Transverse colon (tissue), 4 donors: ENCODE measurements at regions not wholly inside any gene's neighbourhood (a gene's known extent, or its start where the extent isn't known, plus 50 kb on each side); places are given as distances from the start of the nearest gene placed in this dataset.

Experiments
- DNase-seq: peaks from one replicate; pipeline ENCODE4 v3.0.0-alpha.2; 2019
- H3K27ac ChIP-seq, 4 donors: fragments of 200-600 bp; sonication (generic); 2 replicates each; pipeline ENCODE4 v1.5.1; 2016 to 2018; ENCODE audit warnings: inconsistent platforms in 4 of 4
- H3K27me3 ChIP-seq: fragments of 200-600 bp; sonication (generic); 2 replicates; pipeline ENCODE4 v1.5.1; 2017; ENCODE audit warnings: inconsistent platforms
- H3K36me3 ChIP-seq, 4 donors: fragments of 200-600 bp; sonication (generic); 2 replicates each; pipeline ENCODE4 v1.5.1; 2017 to 2019; ENCODE audit warnings: inconsistent platforms in 4 of 4
- H3K4me1 ChIP-seq, 4 donors: fragments of 200-600 bp; sonication (generic); 2 replicates each; pipeline ENCODE4 v1.5.1; 2017 to 2020; ENCODE audit warnings: inconsistent platforms in 4 of 4
- H3K4me3 ChIP-seq, 4 donors: fragments of 200-600 bp; sonication (generic); 1 replicate in 1 of 4; 2 replicates in 3 of 4; pipeline versions ENCODE4 v1.5.1 to v1.6.1; 2017 to 2019; ENCODE audit warnings: inconsistent platforms in 4 of 4
- H3K9me3 ChIP-seq, 2 donors: fragments of 200-600 bp; sonication (generic); 2 replicates each; pipeline ENCODE4 v1.5.1; 2017 to 2019; ENCODE audit warnings: inconsistent platforms in 2 of 2
- EP300 ChIP-seq: sonication (generic); formaldehyde crosslinking; IDR thresholded peaks from one replicate; pipeline ENCODE4 v1.6.1; 2017; ENCODE audit warnings: antibody characterized with exemption, low read depth
- POLR2A ChIP-seq: fragments of 450-650 bp; IDR thresholded peaks from one replicate; pipeline ENCODE4 v1.6.1; 2016; ENCODE audit warnings: antibody characterized with exemption, mild to moderate bottlenecking, moderate library complexity
- POLR2AphosphoS5 ChIP-seq, 3 donors: sonication (generic); formaldehyde crosslinking; IDR thresholded peaks; one replicate each; pipeline ENCODE4 v1.6.1; 2016; ENCODE audit warnings: antibody characterized with exemption in 3 of 3
- WGBS, 2 donors: methylation state at CpG; one replicate each; pipeline ENCODE4 v1.1.5; 2018; ENCODE audit warnings: low coverage in 1 of 2; 5-methylcytosine and 5-hydroxymethylcytosine counted together
- in situ Hi-C, 4 donors: fragments of 200-750 bp; cut with MboI; loops; one replicate each; pipeline versions ENCODE4 v1.15.0 to v1.15.1; 2017; ENCODE audit warnings: low sequenced_read_pairs in 3 of 4, low pct_ligation_motif_present in 1 of 4, low pct_unique_long_range_greater_than_20kb in 1 of 4
- intact Hi-C: fragments of 100-400 bp; cut with DNase I; formaldehyde crosslinking; loops from one replicate; pipeline ENCODE4 v1.15.1; 2023; ENCODE audit warnings: low total_unique reads
- TF ChIP-seq, protein P1 (sequence below), 5 experiments: fragments of 200-600 bp in 3 of 5; fragments of 450-650 bp in 2 of 5; sonication (generic) in 3 of 5; IDR thresholded peaks; 1 replicate in 2 of 5; 2 replicates in 3 of 5; pipeline ENCODE4 v1.5.1; 2016 to 2017; ENCODE audit warnings: antibody characterized with exemption in 5 of 5, inconsistent platforms in 3 of 5, mild to moderate bottlenecking in 2 of 5, moderate library complexity in 1 of 5

DNA sequence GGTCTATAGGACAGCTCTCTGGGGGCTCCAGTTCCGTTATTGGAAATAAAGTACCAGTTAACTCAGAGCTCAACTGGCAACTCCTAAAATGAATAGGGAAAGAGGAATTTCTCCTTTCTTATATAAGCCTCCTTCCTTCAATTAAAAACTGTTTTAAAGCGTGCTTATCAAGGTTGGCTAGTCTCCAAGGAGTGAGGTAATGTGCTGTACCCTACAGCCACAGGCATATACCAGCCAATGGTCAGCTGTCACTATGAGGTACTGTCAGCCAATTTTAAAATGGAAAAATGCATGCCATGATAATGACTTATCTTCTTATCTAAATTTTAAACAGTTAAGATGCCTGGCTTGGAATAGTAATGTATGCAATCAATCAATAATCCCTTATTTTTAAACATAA is 76.2 kb downstream of the PLCE1 start:
- WGBS, 2 donors: 27 to 43% methylated on average over 2 of the region's 2 CpGs
- no peak overlapping the region for H3K27ac ChIP-seq
- in situ Hi-C loops: no loop called here
- H3K9me3 ChIP-seq: no peaks in the 10 kb centered on the region
- no peaks in the 10 kb centered on the region for H3K27me3 ChIP-seq
- no peak overlapping the region for H3K4me3 ChIP-seq
- TF ChIP-seq POLR2A: no peak
- DNase-seq: no peak
- H3K4me1 ChIP-seq: peaks cover 0 to 12% (median 8%) of the 10 kb centered on the region in 4 donors
- intact Hi-C loops: loop anchor here (1.0 to 10.0 kb wide), 2 partner anchors 18 to 255 kb away; no protein-coding TSS in a partner anchor
- no peaks in the 10 kb centered on the region for H3K36me3 ChIP-seq

DNA sequence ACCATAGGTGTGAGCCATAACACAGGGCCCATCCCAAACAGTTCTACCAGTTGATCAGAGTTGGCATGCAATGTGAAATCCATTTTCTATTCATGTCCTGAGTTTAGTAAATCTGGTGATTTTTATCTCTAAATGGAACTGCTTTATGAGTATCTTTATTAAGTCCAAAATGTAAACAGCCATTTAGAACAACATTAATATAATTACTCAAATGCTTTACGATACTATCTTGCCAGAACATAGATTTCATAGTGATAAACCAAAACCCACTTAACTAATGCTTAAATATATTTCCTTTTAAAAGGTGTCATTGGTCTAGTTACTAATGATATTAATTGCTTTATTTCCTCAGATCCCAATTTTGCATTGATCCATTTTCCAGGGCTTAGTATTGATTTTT is 80.7 kb downstream of the PLCE1 start:
- in situ Hi-C loops: no loop called here
- intact Hi-C loops: loop anchor here (10.0 kb wide), 1 partner anchor 250 kb away; no protein-coding TSS in a partner anchor
- no peak overlapping the region for H3K4me3 ChIP-seq
- DNase-seq: no peak
- H3K27ac ChIP-seq: no peak overlapping the region
- no peaks in the 10 kb centered on the region for H3K36me3 ChIP-seq
- peaks cover 0 to 20% (median 10%) of the 10 kb centered on the region in 4 donors for H3K4me1 ChIP-seq
- TF ChIP-seq, protein P1, sequence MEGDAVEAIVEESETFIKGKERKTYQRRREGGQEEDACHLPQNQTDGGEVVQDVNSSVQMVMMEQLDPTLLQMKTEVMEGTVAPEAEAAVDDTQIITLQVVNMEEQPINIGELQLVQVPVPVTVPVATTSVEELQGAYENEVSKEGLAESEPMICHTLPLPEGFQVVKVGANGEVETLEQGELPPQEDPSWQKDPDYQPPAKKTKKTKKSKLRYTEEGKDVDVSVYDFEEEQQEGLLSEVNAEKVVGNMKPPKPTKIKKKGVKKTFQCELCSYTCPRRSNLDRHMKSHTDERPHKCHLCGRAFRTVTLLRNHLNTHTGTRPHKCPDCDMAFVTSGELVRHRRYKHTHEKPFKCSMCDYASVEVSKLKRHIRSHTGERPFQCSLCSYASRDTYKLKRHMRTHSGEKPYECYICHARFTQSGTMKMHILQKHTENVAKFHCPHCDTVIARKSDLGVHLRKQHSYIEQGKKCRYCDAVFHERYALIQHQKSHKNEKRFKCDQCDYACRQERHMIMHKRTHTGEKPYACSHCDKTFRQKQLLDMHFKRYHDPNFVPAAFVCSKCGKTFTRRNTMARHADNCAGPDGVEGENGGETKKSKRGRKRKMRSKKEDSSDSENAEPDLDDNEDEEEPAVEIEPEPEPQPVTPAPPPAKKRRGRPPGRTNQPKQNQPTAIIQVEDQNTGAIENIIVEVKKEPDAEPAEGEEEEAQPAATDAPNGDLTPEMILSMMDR (IDR thresholded peaks at IDR 0.05): no peak
- no peak for TF ChIP-seq POLR2A
- no peak for TF ChIP-seq POLR2AphosphoS5 (IDR thresholded peaks at IDR 0.05)
- no peak for TF ChIP-seq EP300
- no peaks in the 10 kb centered on the region for H3K27me3 ChIP-seq
- WGBS, 2 donors: 89 to 100% methylated on average over 1 of the region's 1 CpG
- H3K9me3 ChIP-seq: no peaks in the 10 kb centered on the region

DNA sequence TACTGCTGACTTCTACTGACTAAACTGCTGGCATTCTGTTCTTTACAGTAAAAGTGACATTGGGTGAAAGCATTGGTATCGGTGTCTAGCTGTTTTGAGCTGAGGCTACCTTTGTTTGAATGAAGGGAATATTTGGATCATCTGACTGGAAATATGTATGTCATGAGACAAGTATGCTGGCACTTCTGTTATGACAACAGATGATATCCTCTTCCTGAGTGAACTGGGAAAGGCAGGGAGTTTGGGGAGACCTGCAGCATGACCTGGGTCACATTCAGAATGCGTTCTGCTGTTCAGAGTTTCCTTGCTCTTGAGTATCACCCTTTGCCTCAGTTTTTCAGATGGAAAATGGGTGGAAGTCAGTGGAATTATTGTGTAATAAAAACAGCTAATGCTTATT is 81.8 kb downstream of the PLCE1 start:
- intact Hi-C loops (loop anchor here (10.0 kb wide), 1 partner anchor 249 kb away; no protein-coding TSS in a partner anchor), in situ Hi-C loops (no loop called here)
- no peaks in the 10 kb centered on the region for H3K36me3 ChIP-seq
- no peaks in the 10 kb centered on the region for H3K27me3 ChIP-seq
- H3K27ac ChIP-seq: no peak overlapping the region
- TF ChIP-seq, protein P1 (IDR thresholded peaks at IDR 0.05): no peak
- no peak for TF ChIP-seq POLR2AphosphoS5 (IDR thresholded peaks at IDR 0.05)
- no peaks in the 10 kb centered on the region for H3K9me3 ChIP-seq
- DNase-seq: no peak
- peaks cover 0 to 20% (median 7%) of the 10 kb centered on the region in 4 donors for H3K4me1 ChIP-seq
- 50 to 85% methylated on average over 2 of the region's 2 CpGs for WGBS, 2 donors
- H3K4me3 ChIP-seq: no peak overlapping the region

DNA sequence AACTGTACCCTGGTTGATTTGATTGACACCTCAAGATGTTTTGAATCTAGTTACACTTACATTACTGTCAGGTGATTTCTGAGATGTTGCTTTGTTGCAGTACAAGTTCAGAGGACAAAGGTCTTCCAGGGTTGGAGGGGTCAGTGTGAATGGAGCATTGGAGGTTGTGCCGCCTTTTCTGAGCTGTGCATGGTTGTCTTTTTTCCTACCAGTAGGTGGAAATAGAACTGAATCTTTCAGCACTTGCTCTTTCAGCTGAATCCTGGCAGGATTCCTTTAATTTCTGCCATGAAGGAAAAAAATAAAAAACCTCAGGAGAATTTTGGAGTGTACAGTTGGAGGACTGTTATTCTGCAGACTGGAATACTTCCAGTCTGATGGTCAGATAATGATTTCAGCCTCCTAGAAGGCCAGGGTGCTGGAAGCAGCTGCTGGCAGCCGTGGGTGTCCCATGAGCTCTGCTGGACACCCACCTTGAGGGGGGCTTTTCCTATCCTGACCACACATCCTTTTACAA is 82.7 kb downstream of the PLCE1 start:
- intact Hi-C loops: loop anchor here (10.0 kb wide), 1 partner anchor 248 kb away; no protein-coding TSS in a partner anchor
- DNase-seq: peak; percentile 16
- H3K36me3 ChIP-seq: no peaks in the 10 kb centered on the region
- H3K4me3 ChIP-seq: no peak overlapping the region
- peak overlapping the region in 2 of 4 donors; percentile 16 to 40 for H3K27ac ChIP-seq
- H3K4me1 ChIP-seq: peaks cover 0 to 20% (median 7%) of the 10 kb centered on the region in 4 donors
- in situ Hi-C loops: no loop called here
- 30 to 31% methylated on average over 2 of the region's 2 CpGs for WGBS, 2 donors
- TF ChIP-seq EP300 (no peak), POLR2AphosphoS5 (IDR thresholded peaks at IDR 0.05) (no peak), POLR2A (no peak)
- TF ChIP-seq, protein P1 (IDR thresholded peaks at IDR 0.05): peak; percentile 30 to 45 (median 39)
- no peaks in the 10 kb centered on the region for H3K9me3 ChIP-seq
- H3K27me3 ChIP-seq: no peaks in the 10 kb centered on the region

DNA sequence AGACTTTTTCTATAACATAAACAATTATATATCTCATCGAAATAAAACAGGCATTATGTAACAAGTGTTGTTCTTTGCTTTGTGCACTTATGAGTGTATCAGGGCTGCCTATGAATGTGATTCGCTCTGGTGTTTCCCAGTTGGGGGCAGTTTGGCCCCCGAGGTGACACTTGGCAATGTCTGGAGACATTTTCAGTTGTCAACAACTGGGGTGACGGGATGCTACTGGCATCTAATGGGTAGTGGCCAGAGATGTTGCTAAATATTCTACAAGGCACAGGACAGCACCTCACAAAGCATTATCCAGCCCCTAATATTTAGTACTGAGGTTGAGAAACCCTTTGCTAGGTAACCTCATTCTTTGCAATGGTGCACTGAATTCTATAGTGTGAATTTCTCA is 83.3 kb downstream of the PLCE1 start:
- 42 to 65% methylated on average over 4 of the region's 4 CpGs for WGBS, 2 donors
- TF ChIP-seq POLR2A (no peak), EP300 (no peak), POLR2AphosphoS5 (IDR thresholded peaks at IDR 0.05) (no peak)
- TF ChIP-seq, protein P1 (IDR thresholded peaks at IDR 0.05): no peak
- Histone ChIP-seq H3K36me3 (no peaks in the 10 kb centered on the region), H3K27me3 (no peaks in the 10 kb centered on the region), H3K27ac (peak overlapping the region in 1 of 4 donors; percentile 40), H3K4me1 (peaks cover 0 to 20% (median 7%) of the 10 kb centered on the region in 4 donors), H3K9me3 (no peaks in the 10 kb centered on the region), H3K4me3 (no peak overlapping the region)
- intact Hi-C loops (loop anchor here (10.0 kb wide), 1 partner anchor 248 kb away; no protein-coding TSS in a partner anchor), in situ Hi-C loops (no loop called here)
- DNase-seq: no peak
